Central memory CD8-positive, alpha-beta T cell (primary cell): ENCODE measurements at regions not wholly inside any gene's neighbourhood (a gene's known extent, or its start where the extent isn't known, plus 50 kb on each side); places are given as distances from the start of the nearest gene placed in this dataset.
"Not testable (repeated sequence)": the region's sequence is repeated elsewhere in the genome, so short reads cannot be mapped to it uniquely, and the experiment has no call there.

Source experiments
- ATAC-seq: fragments of 150-1000 bp; cut with Tn5 transposase; replicated peaks from 2 replicates; pipeline ENCODE4 v1.10.0; 2022; ENCODE audit warnings: mild to moderate bottlenecking, moderate FRiP score, moderate number of reproducible peaks; ENCODE audit not compliant: poor library complexity, severe bottlenecking; ENCODE audit errors: extremely low read depth
- DNase-seq, 2 donors: peaks; one replicate each; pipeline ENCODE4 v3.0.0; 2021; ENCODE audit warnings: low spot score in 2 of 2
- H3K27ac Mint-ChIP-seq: one replicate; pipeline ENCODE4 v1.8.0; 2022; ENCODE audit warnings: low read depth, mild to moderate bottlenecking, moderate library complexity, mixed read lengths
- H3K27me3 Mint-ChIP-seq: one replicate; pipeline ENCODE4 v1.8.0; 2022; ENCODE audit warnings: mixed read lengths
- H3K36me3 Mint-ChIP-seq: one replicate; pipeline ENCODE4 v1.8.0; 2022; ENCODE audit warnings: mild to moderate bottlenecking, moderate library complexity, mixed read lengths; ENCODE audit not compliant: insufficient read depth
- H3K4me1 Mint-ChIP-seq: one replicate; pipeline ENCODE4 v1.8.0; 2022; ENCODE audit warnings: mixed read lengths
- H3K4me3 Mint-ChIP-seq: one replicate; pipeline ENCODE4 v1.8.0; 2022; ENCODE audit warnings: mild to moderate bottlenecking, moderate library complexity, mixed read lengths
- H3K9me3 Mint-ChIP-seq: one replicate; pipeline ENCODE4 v1.8.0; 2022; ENCODE audit warnings: mixed read lengths

DNA sequence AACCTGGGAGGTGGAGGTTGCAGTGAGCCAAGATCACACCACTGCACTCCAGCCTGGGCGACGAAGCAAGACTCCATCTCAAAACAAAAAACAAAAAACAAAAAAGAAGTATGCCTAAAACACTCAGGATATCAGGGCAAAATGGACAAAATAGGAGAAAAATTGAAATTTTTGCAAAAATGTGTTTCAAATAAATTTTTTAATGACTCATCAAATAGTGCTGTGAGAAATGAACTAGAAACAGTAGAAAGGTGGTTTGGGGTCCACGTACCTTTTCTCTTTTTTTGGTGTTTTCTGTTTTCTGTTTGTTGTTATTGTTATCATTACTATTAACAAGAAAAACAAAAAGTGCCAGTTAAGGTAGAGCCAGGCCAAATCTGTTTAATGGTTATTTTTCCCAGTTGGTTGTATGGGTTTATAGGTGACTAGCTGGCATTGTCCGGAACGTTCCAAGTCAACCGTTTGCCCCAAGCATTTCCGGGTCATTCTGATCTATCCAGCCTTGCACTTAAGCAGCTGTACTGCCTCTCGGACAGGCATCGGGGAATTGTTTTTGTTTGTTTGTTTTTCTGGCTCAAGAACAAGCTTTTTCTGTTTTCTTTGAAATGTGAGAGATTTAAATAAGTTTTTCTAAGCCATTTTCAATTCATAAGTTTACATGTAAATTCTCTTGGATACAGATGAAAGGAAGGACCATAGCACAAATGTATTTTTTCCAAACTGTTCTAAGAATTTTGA lies 157.0 kb upstream of the NEBL start:
- H3K27ac Mint-ChIP-seq = no peak overlapping the region
- no peak for ATAC-seq

GRCh38 chr10:21052709-21053104 lies 155.6 kb upstream of the NEBL start:
- ATAC-seq (no peak), DNase-seq (no peak)
- H3K27ac Mint-ChIP-seq = no peak overlapping the region
- H3K36me3 Mint-ChIP-seq = peaks cover 2% of the 10 kb centered on the region
- H3K4me1 Mint-ChIP-seq = no peaks in the 10 kb centered on the region
- H3K4me3 Mint-ChIP-seq = no peak overlapping the region
- no peaks in the 10 kb centered on the region for H3K9me3 Mint-ChIP-seq
- peaks cover 12% of the 10 kb centered on the region for H3K27me3 Mint-ChIP-seq

More for the DNA sequence above, 157.0 kb upstream of the NEBL start:
- Mint-ChIP-seq H3K27me3 (peaks cover 12% of the 10 kb centered on the region), H3K36me3 (peaks cover 2% of the 10 kb centered on the region), H3K4me1 (no peaks in the 10 kb centered on the region), H3K9me3 (no peaks in the 10 kb centered on the region), H3K4me3 (no peak overlapping the region)
- no peak for DNase-seq

- DNase-seq (no peak), ATAC-seq (no peak)
- H3K36me3 Mint-ChIP-seq = peaks cover 2% of the 10 kb centered on the region
- peaks cover 12% of the 10 kb centered on the region for H3K27me3 Mint-ChIP-seq
- H3K4me1 Mint-ChIP-seq = no peaks in the 10 kb centered on the region
- H3K27ac Mint-ChIP-seq = no peak overlapping the region
- no peak overlapping the region for H3K4me3 Mint-ChIP-seq
- H3K9me3 Mint-ChIP-seq = no peaks in the 10 kb centered on the region
Measured at GRCh38 chr10:21052072-21052708, 155.1 kb upstream of the NEBL start.

DNA sequence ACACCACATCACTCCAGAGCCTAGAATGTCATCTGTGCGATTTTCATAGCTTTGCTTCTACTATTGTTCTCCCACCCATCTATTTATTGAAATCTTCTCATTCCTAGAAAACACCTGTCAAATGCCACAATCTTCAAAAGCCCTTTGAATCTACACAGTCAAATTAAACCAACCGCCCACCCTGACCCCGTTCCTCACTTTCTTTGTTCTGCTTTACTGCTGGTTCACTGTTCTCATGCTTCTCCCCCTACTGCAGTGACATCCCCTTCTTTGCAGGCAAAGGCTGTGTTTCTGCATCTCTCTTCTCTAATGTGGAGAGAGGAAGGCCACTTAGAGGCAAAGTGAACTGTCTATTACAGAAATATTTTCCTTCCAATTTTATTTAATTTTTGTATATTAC lies 152.4 kb upstream of the NEBL start:
- peaks cover 12% of the 10 kb centered on the region for H3K27me3 Mint-ChIP-seq
- peaks cover 4% of the 10 kb centered on the region for H3K9me3 Mint-ChIP-seq

GRCh38 chr10:21048068-21048467 lies 151.0 kb upstream of the NEBL start:
- Mint-ChIP-seq H3K27me3 (peaks cover 14% of the 10 kb centered on the region), H3K27ac (no peak overlapping the region), H3K36me3 (no peaks in the 10 kb centered on the region), H3K9me3 (peaks cover 5% of the 10 kb centered on the region), H3K4me3 (no peak overlapping the region), H3K4me1 (no peaks in the 10 kb centered on the region)
- no peak for ATAC-seq
- no peak for DNase-seq

More for the DNA sequence above, 152.4 kb upstream of the NEBL start:
- no peaks in the 10 kb centered on the region for H3K4me1 Mint-ChIP-seq
- DNase-seq (no peak), ATAC-seq (no peak)
- H3K4me3 Mint-ChIP-seq = no peak overlapping the region
- H3K36me3 Mint-ChIP-seq = peaks cover 2% of the 10 kb centered on the region
- H3K27ac Mint-ChIP-seq = no peak overlapping the region

GRCh38 chr10:21047511-21047910 lies 150.4 kb upstream of the NEBL start:
- Mint-ChIP-seq H3K4me3 (no peak overlapping the region), H3K36me3 (no peaks in the 10 kb centered on the region), H3K27ac (no peak overlapping the region), H3K9me3 (peaks cover 5% of the 10 kb centered on the region), H3K27me3 (peaks cover 19% of the 10 kb centered on the region), H3K4me1 (no peaks in the 10 kb centered on the region)
- DNase-seq = no peak
- ATAC-seq = no peak

- H3K36me3 Mint-ChIP-seq = no peaks in the 10 kb centered on the region
- peaks cover 5% of the 10 kb centered on the region for H3K9me3 Mint-ChIP-seq
- peaks cover 24% of the 10 kb centered on the region for H3K27me3 Mint-ChIP-seq
- no peak overlapping the region for H3K4me3 Mint-ChIP-seq
- ATAC-seq (no peak), DNase-seq (no peak)
- H3K4me1 Mint-ChIP-seq = no peaks in the 10 kb centered on the region
- no peak overlapping the region for H3K27ac Mint-ChIP-seq
Measured at GRCh38 chr10:21047096-21047495, 150.0 kb upstream of the NEBL start.

GRCh38 chr10:21043044-21043443 lies 145.9 kb upstream of the NEBL start:
- H3K27ac Mint-ChIP-seq = no peak overlapping the region
- peaks cover 14% of the 10 kb centered on the region for H3K27me3 Mint-ChIP-seq
- ATAC-seq = no peak
- no peak for DNase-seq
- H3K36me3 Mint-ChIP-seq = no peaks in the 10 kb centered on the region
- peaks cover 14% of the 10 kb centered on the region for H3K9me3 Mint-ChIP-seq
- no peaks in the 10 kb centered on the region for H3K4me1 Mint-ChIP-seq
- H3K4me3 Mint-ChIP-seq = no peak overlapping the region

DNA sequence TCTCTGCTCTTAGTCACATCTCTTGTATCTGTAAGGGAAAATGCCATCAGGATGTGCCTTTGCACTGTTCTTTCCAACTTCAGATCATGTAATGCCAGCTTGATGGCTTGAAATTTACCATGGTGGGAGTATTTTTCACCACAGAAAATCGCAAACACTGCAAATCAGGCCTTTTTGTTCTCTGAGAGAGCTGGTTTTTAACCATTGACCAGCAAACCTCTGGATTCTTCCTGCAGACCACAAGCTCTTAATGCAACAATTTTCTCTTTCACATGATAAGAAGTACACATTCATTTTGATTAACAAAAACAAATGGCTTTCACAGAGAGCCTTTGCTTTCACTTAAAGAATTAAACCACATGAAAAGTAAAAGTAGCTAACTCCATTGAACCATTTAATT lies 145.4 kb upstream of the NEBL start:
- no peaks in the 10 kb centered on the region for H3K4me1 Mint-ChIP-seq

DNA sequence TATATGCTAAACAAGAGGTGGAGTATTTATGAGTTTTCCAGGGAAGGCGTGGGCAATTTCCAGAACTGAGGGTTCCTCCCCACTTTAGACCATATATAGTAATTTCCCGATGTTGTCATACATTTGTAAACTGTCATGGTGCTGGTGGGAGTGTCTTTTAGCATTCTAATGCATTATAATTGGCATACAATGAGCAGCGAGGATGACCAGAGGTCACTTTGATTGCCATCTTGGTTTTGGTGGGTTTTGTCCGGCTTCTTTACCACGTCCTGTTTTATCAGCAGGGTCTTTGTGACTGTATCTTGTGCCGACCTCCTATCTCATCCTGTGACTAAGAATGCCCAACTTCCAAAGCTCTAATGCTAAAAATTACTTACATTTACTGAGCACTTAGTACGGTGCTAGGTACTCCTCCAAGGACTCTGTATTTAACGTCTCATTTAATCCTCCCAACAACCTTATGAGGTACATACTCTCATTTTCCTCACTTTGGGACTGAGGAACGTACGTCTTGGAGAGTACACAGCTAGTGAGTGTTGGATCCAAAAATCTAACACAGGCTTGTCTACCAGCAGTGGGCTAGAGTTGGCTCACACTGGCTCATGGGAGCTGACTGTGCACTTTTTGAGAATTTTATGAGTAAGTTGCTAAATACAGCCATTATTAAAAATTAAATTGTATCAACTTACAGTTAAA lies 144.8 kb upstream of the NEBL start:
- Mint-ChIP-seq H3K4me3 (no peak overlapping the region), H3K9me3 (peaks cover 14% of the 10 kb centered on the region), H3K36me3 (no peaks in the 10 kb centered on the region), H3K4me1 (no peaks in the 10 kb centered on the region), H3K27me3 (peaks cover 14% of the 10 kb centered on the region), H3K27ac (no peak overlapping the region)
- no peak for ATAC-seq
- DNase-seq = no peak

More for the DNA sequence above, 145.4 kb upstream of the NEBL start:
- H3K4me3 Mint-ChIP-seq = no peak overlapping the region
- H3K9me3 Mint-ChIP-seq = peaks cover 14% of the 10 kb centered on the region
- H3K27me3 Mint-ChIP-seq = peaks cover 14% of the 10 kb centered on the region
- no peak for DNase-seq
- ATAC-seq = no peak
- no peak overlapping the region for H3K27ac Mint-ChIP-seq
- H3K36me3 Mint-ChIP-seq = no peaks in the 10 kb centered on the region

DNA sequence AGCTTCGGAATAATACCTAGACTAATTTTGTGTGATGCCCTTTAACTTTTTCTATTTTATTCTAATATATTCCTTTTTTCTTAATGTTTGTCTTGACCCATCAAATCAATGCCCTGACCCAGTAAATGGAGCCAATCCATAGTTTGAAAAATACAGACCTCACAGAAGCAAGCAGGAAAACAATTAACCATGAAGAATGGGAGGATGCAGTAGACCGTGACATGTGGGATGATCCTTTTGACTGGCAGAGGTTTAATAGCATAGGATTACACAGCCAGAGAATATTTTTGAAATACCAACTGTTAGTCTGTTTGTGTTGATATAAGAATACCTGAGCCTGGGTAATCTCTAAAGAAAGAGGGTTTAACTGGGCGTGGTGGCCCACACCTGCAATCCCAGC lies 142.6 kb upstream of the NEBL start:
- Mint-ChIP-seq H3K36me3 (no peaks in the 10 kb centered on the region), H3K4me3 (no peak overlapping the region), H3K27me3 (peaks cover 14% of the 10 kb centered on the region), H3K9me3 (peaks cover 12% of the 10 kb centered on the region), H3K27ac (no peak overlapping the region), H3K4me1 (no peaks in the 10 kb centered on the region)
- ATAC-seq (no peak), DNase-seq (no peak)

DNA sequence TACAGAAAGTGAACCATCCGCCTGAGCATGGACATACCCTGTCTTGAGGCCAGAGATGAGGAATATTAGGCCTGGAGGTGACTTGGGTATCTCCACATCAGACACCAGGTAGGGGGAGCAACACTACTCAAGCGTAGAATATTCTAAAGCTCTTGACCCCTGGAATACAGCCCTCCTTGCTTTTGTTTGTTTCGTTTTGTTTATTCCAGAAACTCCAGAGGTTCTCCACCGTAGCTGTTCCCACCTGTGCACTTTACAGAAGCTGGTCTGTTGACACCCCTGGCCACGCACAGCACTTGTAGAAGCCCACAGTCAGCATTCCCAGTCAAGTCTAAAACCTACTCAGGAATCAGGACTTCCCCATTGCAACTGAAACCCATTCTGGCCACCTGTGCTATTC lies 139.6 kb upstream of the NEBL start:
- DNase-seq (no peak), ATAC-seq (no peak)
- no peaks in the 10 kb centered on the region for H3K27me3 Mint-ChIP-seq
- H3K4me1 Mint-ChIP-seq = no peaks in the 10 kb centered on the region
- H3K9me3 Mint-ChIP-seq = peaks cover 8% of the 10 kb centered on the region
- no peaks in the 10 kb centered on the region for H3K36me3 Mint-ChIP-seq
- no peak overlapping the region for H3K4me3 Mint-ChIP-seq
- no peak overlapping the region for H3K27ac Mint-ChIP-seq

- H3K4me1 Mint-ChIP-seq, DNase-seq, H3K4me3 Mint-ChIP-seq, H3K27ac Mint-ChIP-seq, H3K27me3 Mint-ChIP-seq, H3K9me3 Mint-ChIP-seq, H3K36me3 Mint-ChIP-seq, ATAC-seq: not testable (repeated sequence)
Measured at GRCh38 chr10:21034770-21035169, 137.7 kb upstream of the NEBL start.
